Thoracic aorta (tissue), 2 donors: ENCODE measurements at regions not wholly inside any gene's neighbourhood (a gene's known extent, or its start where the extent isn't known, plus 50 kb on each side); places are given as distances from the start of the nearest gene placed in this dataset.

ENCODE experiments used
- ATAC-seq: fragments of 150-250 bp; one replicate; pipeline ENCODE4 v1.8.0; 2017; ENCODE audit warnings: low read depth; ENCODE audit not compliant: insufficient number of reproducible peaks, low FRiP score
- DNase-seq: peaks from one replicate; pipeline ENCODE4 v3.0.0-alpha.2; 2020; ENCODE audit warnings: low spot score
- H3K27ac ChIP-seq, 2 donors: fragments of 200-600 bp; sonication (generic); 1 replicate in 1 of 2; 2 replicates in 1 of 2; pipeline ENCODE4 v1.5.1; 2016; ENCODE audit warnings: mild to moderate bottlenecking in 2 of 2, moderate library complexity in 2 of 2
- H3K27me3 ChIP-seq: fragments of 200-600 bp; sonication (generic); replicated peaks from 2 replicates; pipeline ENCODE4 v1.6.0; 2016; ENCODE audit warnings: mild to moderate bottlenecking; ENCODE audit not compliant: insufficient read depth
- H3K36me3 ChIP-seq: fragments of 200-600 bp; sonication (generic); one replicate; pipeline ENCODE4 v1.5.1; 2016
- H3K4me1 ChIP-seq, 2 donors: fragments of 200-600 bp; sonication (generic); 1 replicate in 1 of 2; 2 replicates in 1 of 2; pipeline versions ENCODE4 v1.5.1 to v1.6.0; 2016; ENCODE audit warnings: low read depth in 2 of 2, mild to moderate bottlenecking in 1 of 2; ENCODE audit not compliant: control insufficient read depth in 1 of 2
- H3K4me3 ChIP-seq: fragments of 200-600 bp; sonication (generic); 2 replicates; pipeline ENCODE4 v1.5.1; 2016; ENCODE audit warnings: mild to moderate bottlenecking
- H3K9me3 ChIP-seq: fragments of 200-600 bp; sonication (generic); 2 replicates; pipeline ENCODE4 v1.5.1; 2016
- TF ChIP-seq, protein P1 (sequence below): fragments of 200-600 bp; sonication (generic); IDR thresholded peaks from one replicate; pipeline ENCODE4 v1.5.1; 2019; ENCODE audit warnings: antibody characterized with exemption

DNA sequence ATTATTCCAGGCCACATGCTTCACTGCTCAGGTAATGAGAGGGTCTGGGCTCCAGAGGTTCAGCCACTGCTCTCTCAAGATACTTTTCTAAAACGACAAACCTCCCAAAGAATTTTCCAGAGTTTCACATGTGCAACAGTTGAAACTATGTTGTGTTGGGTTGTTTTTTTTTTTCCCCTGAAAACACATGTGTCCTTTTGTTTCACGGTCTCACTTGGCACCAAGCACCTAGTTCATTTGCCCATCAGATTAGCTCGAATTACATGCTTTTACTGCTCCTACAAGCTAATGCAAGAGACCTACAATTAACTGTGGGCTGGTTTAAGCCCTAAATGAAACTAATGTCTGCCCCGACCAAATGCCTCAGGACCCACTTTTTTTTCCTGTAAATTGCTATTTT, 313.3 kb downstream of the FGFR2 start:
- H3K27ac ChIP-seq = no peak overlapping the region
- no peaks in the 10 kb centered on the region for H3K27me3 ChIP-seq
- H3K36me3 ChIP-seq = no peaks in the 10 kb centered on the region
- H3K4me1 ChIP-seq = peaks cover 11 to 17% of the 10 kb centered on the region in 2 donors
- DNase-seq (no peak), ATAC-seq (no peak)
- H3K9me3 ChIP-seq = no peaks in the 10 kb centered on the region
- TF ChIP-seq, protein P1, sequence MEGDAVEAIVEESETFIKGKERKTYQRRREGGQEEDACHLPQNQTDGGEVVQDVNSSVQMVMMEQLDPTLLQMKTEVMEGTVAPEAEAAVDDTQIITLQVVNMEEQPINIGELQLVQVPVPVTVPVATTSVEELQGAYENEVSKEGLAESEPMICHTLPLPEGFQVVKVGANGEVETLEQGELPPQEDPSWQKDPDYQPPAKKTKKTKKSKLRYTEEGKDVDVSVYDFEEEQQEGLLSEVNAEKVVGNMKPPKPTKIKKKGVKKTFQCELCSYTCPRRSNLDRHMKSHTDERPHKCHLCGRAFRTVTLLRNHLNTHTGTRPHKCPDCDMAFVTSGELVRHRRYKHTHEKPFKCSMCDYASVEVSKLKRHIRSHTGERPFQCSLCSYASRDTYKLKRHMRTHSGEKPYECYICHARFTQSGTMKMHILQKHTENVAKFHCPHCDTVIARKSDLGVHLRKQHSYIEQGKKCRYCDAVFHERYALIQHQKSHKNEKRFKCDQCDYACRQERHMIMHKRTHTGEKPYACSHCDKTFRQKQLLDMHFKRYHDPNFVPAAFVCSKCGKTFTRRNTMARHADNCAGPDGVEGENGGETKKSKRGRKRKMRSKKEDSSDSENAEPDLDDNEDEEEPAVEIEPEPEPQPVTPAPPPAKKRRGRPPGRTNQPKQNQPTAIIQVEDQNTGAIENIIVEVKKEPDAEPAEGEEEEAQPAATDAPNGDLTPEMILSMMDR = no peak
- H3K4me3 ChIP-seq = no peak overlapping the region

DNA sequence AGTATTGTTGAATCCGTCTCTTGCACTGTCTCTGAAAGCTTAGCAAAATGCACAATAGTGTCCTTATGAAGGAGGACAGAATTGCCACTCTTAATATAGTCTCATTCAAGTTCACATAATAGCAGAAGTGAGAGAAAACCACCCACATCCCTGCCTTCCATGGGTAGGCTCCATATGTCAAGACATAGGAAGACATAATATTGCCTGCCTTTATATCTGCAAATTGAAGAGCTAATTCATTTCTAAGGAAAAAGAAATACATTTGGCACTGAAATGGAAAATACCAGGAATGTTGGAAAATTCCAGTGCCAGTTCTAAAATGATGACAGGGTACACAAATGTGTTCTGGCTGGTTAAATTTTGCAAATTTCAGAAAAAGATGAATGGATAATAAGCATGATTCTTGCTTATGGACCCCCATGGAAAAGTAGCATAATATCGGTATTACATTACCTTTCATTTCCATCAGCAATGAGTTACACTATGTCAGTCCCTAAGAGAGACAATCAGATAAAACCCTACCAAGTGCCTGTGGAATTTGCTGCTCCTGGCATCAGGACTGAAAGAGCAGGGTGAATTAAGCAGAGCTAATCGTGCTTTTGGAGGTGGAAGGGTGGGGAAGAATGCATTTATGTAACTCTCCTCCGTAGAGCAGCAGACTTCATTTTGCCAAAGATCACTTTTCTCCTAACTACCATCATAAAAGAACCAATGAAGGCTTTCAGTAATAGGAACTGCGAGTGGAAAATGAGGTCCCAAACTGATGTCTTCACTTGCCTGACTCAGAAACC, 312.6 kb downstream of the FGFR2 start:
- Histone ChIP-seq H3K36me3 (no peaks in the 10 kb centered on the region), H3K4me1 (peaks cover 11 to 17% of the 10 kb centered on the region in 2 donors), H3K9me3 (no peaks in the 10 kb centered on the region), H3K4me3 (no peak overlapping the region), H3K27me3 (no peaks in the 10 kb centered on the region), H3K27ac (no peak overlapping the region)
- TF ChIP-seq, protein P1 = no peak
- ATAC-seq (no peak), DNase-seq (no peak)

DNA sequence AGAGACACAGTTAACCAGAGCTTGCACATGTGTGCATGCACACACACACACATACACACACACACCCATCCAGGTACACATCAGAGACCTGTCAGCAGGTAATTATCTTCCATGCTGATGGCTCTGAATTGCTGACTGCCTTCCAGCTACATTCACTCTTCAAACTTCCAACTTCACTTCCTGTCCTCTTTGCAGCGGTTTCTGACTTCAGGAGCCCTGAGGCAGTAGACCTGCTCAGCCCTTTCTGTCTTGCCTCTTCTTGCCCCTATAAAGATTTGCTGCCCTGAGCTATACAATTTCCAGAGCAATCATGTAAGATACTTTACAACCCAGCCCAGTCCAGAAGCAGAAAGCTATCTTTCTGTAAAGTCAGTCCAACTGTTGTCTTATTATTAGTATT, 310.2 kb downstream of the FGFR2 start:
- Histone ChIP-seq H3K9me3 (no peaks in the 10 kb centered on the region), H3K27ac (no peak overlapping the region), H3K4me1 (peaks cover 11 to 17% of the 10 kb centered on the region in 2 donors), H3K27me3 (no peaks in the 10 kb centered on the region), H3K4me3 (no peak overlapping the region), H3K36me3 (no peaks in the 10 kb centered on the region)
- no peak for DNase-seq
- TF ChIP-seq, protein P1 = no peak
- no peak for ATAC-seq

DNA sequence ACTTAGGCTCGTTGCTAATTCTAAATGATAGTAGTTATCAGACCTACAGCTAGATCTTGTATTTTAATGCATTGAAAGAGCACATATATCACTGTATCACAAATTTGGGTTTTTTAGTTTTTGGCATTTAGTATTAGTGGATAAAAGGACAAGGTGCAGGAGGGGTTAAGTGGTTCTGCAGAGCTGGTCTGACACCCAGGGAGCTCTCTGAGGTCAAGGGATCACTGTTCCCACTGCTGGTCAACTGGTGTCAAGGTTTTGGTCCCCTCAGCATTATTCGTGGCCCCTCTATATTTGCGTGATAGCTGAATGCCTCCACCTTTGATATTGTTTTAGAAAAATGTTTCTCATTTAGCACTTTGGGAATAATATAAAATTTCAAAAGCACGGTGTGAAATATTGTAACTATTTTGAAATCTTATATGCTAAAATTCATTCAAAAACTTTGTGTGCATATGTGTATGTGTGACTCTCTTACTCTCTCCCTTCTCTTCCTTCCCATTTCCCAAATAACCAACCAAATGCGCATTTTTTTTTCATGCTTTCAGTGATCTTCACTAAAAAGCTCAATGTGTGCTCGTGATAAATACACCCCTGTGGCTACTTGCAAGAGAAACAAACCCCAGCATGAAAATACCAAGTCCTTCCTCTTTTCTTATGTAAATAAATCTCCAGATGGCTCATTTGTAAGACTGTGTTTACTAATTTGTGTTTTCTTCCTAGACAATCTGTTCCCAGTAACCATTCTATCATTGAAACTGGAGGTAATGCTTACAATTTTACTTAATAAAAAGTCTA, 309.2 kb downstream of the FGFR2 start:
- no peak for ATAC-seq
- Histone ChIP-seq H3K36me3 (no peaks in the 10 kb centered on the region), H3K9me3 (no peaks in the 10 kb centered on the region), H3K4me1 (peaks cover 11 to 17% of the 10 kb centered on the region in 2 donors), H3K27ac (no peak overlapping the region), H3K4me3 (no peak overlapping the region), H3K27me3 (no peaks in the 10 kb centered on the region)
- TF ChIP-seq, protein P1 = no peak
- DNase-seq = no peak

DNA sequence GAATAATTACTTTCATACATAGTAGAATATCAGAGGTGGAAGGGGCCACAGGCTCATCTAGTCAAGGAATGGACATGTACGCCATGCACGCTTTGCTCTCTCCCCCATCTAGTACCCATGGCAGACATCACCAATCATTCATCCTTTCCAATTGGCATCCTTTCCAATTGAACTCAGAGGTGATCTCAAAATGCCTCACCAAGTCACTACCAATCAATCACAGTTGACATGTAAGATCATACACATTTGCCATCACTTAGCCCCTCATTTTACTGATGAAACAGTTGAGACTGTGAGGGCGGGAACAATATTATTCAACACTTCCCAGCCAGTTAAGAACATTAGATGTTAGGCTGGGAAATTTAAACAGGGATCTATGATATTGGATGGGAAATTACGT, 308.4 kb downstream of the FGFR2 start:
- Histone ChIP-seq H3K4me1 (peaks cover 11 to 15% of the 10 kb centered on the region in 2 donors), H3K27ac (no peak overlapping the region), H3K4me3 (no peak overlapping the region), H3K9me3 (no peaks in the 10 kb centered on the region), H3K27me3 (no peaks in the 10 kb centered on the region), H3K36me3 (no peaks in the 10 kb centered on the region)
- DNase-seq (no peak), ATAC-seq (no peak)
- TF ChIP-seq, protein P1 = no peak
